Activated CD8-positive, alpha-beta T cell treated with anti-CD3 and anti-CD28 coated beads for 36 hours (primary cell): ENCODE measurements at regions not wholly inside any gene's neighbourhood (a gene's known extent, or its start where the extent isn't known, plus 50 kb on each side); places are given as distances from the start of the nearest gene placed in this dataset.

Experiments used
- ATAC-seq: fragments of 200-7000 bp; cut with Tn5 transposase; one replicate; pipeline ENCODE4 v1.10.0; 2021; ENCODE audit warnings: mild to moderate bottlenecking, moderate library complexity
- CTCF ChIA-PET: fragments of 350-600 bp; sonication (Branson Sonifier 250); formaldehyde crosslinking; loops from one replicate; lab custom pipeline; 2021; ENCODE audit warnings: antibody characterized with exemption; lab: Charles Lee
- POLR2A ChIA-PET: fragments of 350-600 bp; sonication (Branson Sonifier 250); formaldehyde crosslinking; loops from one replicate; lab custom pipeline; 2021; ENCODE audit warnings: antibody characterized with exemption; lab: Charles Lee
- DNase-seq: peaks from one replicate; pipeline ENCODE4 v3.0.0-alpha.2; 2020
- H3K27ac Mint-ChIP-seq: one replicate; pipeline ENCODE4 v1.8.0; 2021; ENCODE audit warnings: mild to moderate bottlenecking, mixed read lengths
- H3K27me3 Mint-ChIP-seq: one replicate; pipeline ENCODE4 v1.8.0; 2021; ENCODE audit warnings: mixed read lengths
- H3K36me3 Mint-ChIP-seq: one replicate; pipeline ENCODE4 v1.8.0; 2021; ENCODE audit warnings: low read depth, mixed read lengths
- H3K4me1 Mint-ChIP-seq: one replicate; pipeline ENCODE4 v1.8.0; 2021; ENCODE audit warnings: low read depth, mixed read lengths
- H3K4me3 Mint-ChIP-seq: one replicate; pipeline ENCODE4 v1.8.0; 2021; ENCODE audit warnings: mild to moderate bottlenecking, moderate library complexity, mixed read lengths
- H3K9me3 Mint-ChIP-seq: one replicate; pipeline ENCODE4 v1.8.0; 2021; ENCODE audit warnings: mixed read lengths
- intact Hi-C: fragments of 100-400 bp; cut with micrococcal nuclease; formaldehyde crosslinking; loops from one replicate; pipeline ENCODE4 v1.10.0; 2022
- TF ChIP-seq, protein P1 (sequence below): fragments of 200-600 bp; IDR thresholded peaks from one replicate; pipeline ENCODE4 v1.8.0; 2022; ENCODE audit warnings: antibody characterized with exemption, mild to moderate bottlenecking

- no peak overlapping the region for H3K4me3 Mint-ChIP-seq
- H3K27ac Mint-ChIP-seq, result no peak overlapping the region
- ChIA-PET POLR2A (no interaction called here), CTCF (no interaction called here)
- DNase-seq (peak; percentile 11), ATAC-seq (peak; percentile 72)
- H3K27me3 Mint-ChIP-seq, result peaks cover 4% of the 10 kb centered on the region
- H3K4me1 Mint-ChIP-seq, result peaks cover 8% of the 10 kb centered on the region
- TF ChIP-seq, protein P1, sequence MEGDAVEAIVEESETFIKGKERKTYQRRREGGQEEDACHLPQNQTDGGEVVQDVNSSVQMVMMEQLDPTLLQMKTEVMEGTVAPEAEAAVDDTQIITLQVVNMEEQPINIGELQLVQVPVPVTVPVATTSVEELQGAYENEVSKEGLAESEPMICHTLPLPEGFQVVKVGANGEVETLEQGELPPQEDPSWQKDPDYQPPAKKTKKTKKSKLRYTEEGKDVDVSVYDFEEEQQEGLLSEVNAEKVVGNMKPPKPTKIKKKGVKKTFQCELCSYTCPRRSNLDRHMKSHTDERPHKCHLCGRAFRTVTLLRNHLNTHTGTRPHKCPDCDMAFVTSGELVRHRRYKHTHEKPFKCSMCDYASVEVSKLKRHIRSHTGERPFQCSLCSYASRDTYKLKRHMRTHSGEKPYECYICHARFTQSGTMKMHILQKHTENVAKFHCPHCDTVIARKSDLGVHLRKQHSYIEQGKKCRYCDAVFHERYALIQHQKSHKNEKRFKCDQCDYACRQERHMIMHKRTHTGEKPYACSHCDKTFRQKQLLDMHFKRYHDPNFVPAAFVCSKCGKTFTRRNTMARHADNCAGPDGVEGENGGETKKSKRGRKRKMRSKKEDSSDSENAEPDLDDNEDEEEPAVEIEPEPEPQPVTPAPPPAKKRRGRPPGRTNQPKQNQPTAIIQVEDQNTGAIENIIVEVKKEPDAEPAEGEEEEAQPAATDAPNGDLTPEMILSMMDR, result no peak
- H3K36me3 Mint-ChIP-seq, result no peaks in the 10 kb centered on the region
- peaks cover 11% of the 10 kb centered on the region for H3K9me3 Mint-ChIP-seq
- intact Hi-C loops, result no loop called here
Observed at GRCh38 chr2:2557475-2557874, 226.4 kb upstream of the MYT1L start.

GRCh38 chr2:2550856-2551255 lies 219.8 kb upstream of the MYT1L start:
- Mint-ChIP-seq H3K27ac (no peak overlapping the region), H3K27me3 (no peaks in the 10 kb centered on the region), H3K4me3 (no peak overlapping the region), H3K4me1 (no peaks in the 10 kb centered on the region), H3K9me3 (peaks cover 17% of the 10 kb centered on the region), H3K36me3 (no peaks in the 10 kb centered on the region)
- DNase-seq (no peak), ATAC-seq (no peak)
- intact Hi-C loops, result no loop called here
- CTCF ChIA-PET, result no interaction called here
- TF ChIP-seq, protein P1, result no peak
- POLR2A ChIA-PET, result no interaction called here

DNA sequence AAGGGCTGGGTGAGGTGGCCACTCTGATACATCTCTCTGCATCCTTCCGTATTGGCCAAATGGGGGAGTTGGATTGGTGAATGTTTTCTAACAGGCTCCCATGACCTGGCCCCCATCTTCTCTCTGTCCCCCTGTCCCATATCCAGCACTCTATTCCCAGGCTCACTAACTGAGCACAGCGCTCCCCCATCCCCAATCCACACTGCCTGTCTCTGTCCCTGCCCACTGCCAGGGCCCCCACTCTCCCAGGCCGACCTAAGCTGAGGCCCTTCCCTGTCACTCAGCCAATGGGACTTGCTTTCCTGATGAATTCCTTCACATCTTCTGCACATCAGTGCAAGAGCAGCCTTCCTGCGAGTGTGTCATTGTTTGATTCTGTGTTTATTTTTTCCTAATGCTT lies 216.8 kb upstream of the MYT1L start:
- no peaks in the 10 kb centered on the region for H3K27me3 Mint-ChIP-seq
- no peaks in the 10 kb centered on the region for H3K36me3 Mint-ChIP-seq
- ChIA-PET POLR2A (no interaction called here), CTCF (no interaction called here)
- DNase-seq (no peak), ATAC-seq (no peak)
- peaks cover 9% of the 10 kb centered on the region for H3K9me3 Mint-ChIP-seq
- TF ChIP-seq, protein P1, result no peak
- intact Hi-C loops, result no loop called here
- H3K27ac Mint-ChIP-seq, result no peak overlapping the region
- no peak overlapping the region for H3K4me3 Mint-ChIP-seq
- no peaks in the 10 kb centered on the region for H3K4me1 Mint-ChIP-seq

GRCh38 chr2:2547451-2547850 lies 216.4 kb upstream of the MYT1L start:
- no peaks in the 10 kb centered on the region for H3K36me3 Mint-ChIP-seq
- intact Hi-C loops, result no loop called here
- no peaks in the 10 kb centered on the region for H3K27me3 Mint-ChIP-seq
- H3K9me3 Mint-ChIP-seq, result peaks cover 6% of the 10 kb centered on the region
- no peak overlapping the region for H3K27ac Mint-ChIP-seq
- TF ChIP-seq, protein P1, result no peak
- no peak for DNase-seq
- POLR2A ChIA-PET, result no interaction called here
- ATAC-seq, result no peak
- no peak overlapping the region for H3K4me3 Mint-ChIP-seq
- H3K4me1 Mint-ChIP-seq, result no peaks in the 10 kb centered on the region
- CTCF ChIA-PET, result no interaction called here

DNA sequence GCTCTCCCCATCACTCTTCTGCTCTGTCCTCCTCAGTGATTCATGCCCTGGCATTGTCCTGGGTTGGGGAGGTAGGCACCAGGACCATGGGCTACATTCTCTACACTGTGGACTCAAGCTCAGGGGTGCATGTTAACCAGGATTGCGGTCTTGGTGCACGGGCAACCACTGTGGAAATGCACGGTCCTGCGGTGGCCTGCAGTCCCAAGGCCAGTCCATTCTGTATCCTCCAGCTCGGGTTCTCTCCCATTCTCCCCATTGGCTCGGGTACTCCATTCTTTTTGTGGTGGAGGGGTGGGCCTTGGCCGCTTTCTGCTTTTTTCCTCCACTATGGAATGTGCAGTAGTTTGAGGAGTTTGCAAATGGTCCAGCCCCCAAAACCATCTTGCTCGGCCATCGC lies 215.0 kb upstream of the MYT1L start:
- Mint-ChIP-seq H3K9me3 (peaks cover 2% of the 10 kb centered on the region), H3K4me3 (no peak overlapping the region), H3K4me1 (no peaks in the 10 kb centered on the region), H3K36me3 (no peaks in the 10 kb centered on the region), H3K27me3 (no peaks in the 10 kb centered on the region), H3K27ac (no peak overlapping the region)
- intact Hi-C loops, result no loop called here
- TF ChIP-seq, protein P1, result no peak
- ATAC-seq (no peak), DNase-seq (no peak)
- CTCF ChIA-PET, result no interaction called here
- POLR2A ChIA-PET, result no interaction called here
